ENCODE measurements at regions not wholly inside any gene's neighbourhood (a gene's known extent, or its start where the extent isn't known, plus 50 kb on each side); places are given as distances from the start of the nearest gene placed in this dataset.

DNA sequence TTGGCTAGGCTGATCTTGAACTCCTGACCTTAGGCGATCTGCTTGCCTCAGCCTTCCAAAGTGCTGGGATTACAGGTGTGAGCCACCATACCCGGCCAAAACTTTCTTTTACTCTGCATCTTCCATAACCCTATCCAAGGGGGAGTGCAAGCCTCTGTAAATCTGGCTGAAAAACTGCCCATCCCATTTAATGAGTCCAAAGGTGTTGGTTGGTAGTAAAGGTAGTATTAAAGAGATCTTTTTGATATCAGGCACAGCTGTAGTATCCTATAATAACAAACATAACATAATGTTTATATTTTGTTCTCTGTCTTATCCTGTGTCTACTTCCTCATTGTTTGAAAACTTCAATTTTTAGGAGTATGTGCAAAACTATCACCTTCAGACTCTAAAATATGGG lies 559.8 kb upstream of the ATXN8OS start:
- DNase-seq = no peak
- H3K9ac ChIP-seq = no peak overlapping the region
- no peaks in the 10 kb centered on the region for H4K20me1 ChIP-seq (ENCODE audit: insufficient read depth)
- POLR2A ChIA-PET = interaction anchor here (0.5 kb wide), 1 partner anchor 1214 kb away, joined by 3 read pairs; no protein-coding TSS in a partner anchor
- no peaks in the 10 kb centered on the region for H3K27me3 ChIP-seq (ENCODE audit: insufficient read depth)
- H3K9me2 ChIP-seq = no peaks in the 10 kb centered on the region
- no peaks in the 10 kb centered on the region for H3K9me3 ChIP-seq
- H3K4me1 ChIP-seq (ENCODE audit: control insufficient read depth in 1 of 2, insufficient read depth in 2 of 2, low read depth in 1 of 2, low read length in 1 of 2) = no peaks in the 10 kb centered on the region
- no peaks in the 10 kb centered on the region for H3K36me3 ChIP-seq (replicated peaks in 1 of 2; ENCODE audit: control insufficient read depth in 1 of 2, insufficient read depth in 2 of 2, low read length in 1 of 2)
- CTCF ChIA-PET = no interaction called here
- no peaks in the 10 kb centered on the region for H3K79me2 ChIP-seq (ENCODE audit: insufficient read depth)
- H3F3A ChIP-seq (replicated peaks; ENCODE audit: insufficient read depth) = no peaks in the 10 kb centered on the region
- TF ChIP-seq EP300 (IDR thresholded peaks at IDR 0.05; ENCODE audit: borderline replicate concordance in 1 of 2, low read depth in 1 of 2, low read length in 1 of 2) = no peak
- TF ChIP-seq TAF1 (IDR thresholded peaks at IDR 0.05; ENCODE audit: borderline replicate concordance, low read depth, low read length) = no peak
- TF ChIP-seq, protein P1, sequence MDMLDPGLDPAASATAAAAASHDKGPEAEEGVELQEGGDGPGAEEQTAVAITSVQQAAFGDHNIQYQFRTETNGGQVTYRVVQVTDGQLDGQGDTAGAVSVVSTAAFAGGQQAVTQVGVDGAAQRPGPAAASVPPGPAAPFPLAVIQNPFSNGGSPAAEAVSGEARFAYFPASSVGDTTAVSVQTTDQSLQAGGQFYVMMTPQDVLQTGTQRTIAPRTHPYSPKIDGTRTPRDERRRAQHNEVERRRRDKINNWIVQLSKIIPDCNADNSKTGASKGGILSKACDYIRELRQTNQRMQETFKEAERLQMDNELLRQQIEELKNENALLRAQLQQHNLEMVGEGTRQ (IDR thresholded peaks at IDR 0.05; ENCODE audit: borderline replicate concordance, low read depth, low read length) = no peak
- H3K4me2 ChIP-seq = no peak overlapping the region
- no peak overlapping the region for H3K4me3 ChIP-seq (ENCODE audit: low read depth in 2 of 2, low read length in 1 of 2)
- no peak overlapping the region for H2AFZ ChIP-seq (ENCODE audit: low read depth)
- WGBS (ENCODE audit: low lambda C conversion rate) = 56% methylated on average over 2 of the region's 2 CpGs
- no peak overlapping the region for H3K27ac ChIP-seq (ENCODE audit: low read depth in 2 of 2, low read length in 1 of 2)

DNA sequence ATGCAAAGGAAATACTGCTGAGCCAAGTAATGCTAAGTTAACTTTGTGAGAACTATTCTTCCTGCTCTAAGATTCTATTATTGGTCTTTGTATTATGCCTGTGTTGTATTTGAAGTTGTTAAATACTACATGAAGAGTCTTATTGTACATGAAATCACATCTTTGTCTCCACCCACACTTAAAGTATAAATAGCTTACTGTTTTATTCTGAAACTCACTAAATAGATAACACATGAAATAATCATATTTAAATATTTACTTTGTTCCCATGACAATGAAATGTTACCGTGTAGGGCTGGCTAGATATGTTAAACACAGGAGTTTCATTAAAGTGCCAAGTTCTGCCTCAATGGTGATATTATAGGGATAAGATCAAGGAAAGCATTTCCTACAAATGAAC lies 562.1 kb upstream of the ATXN8OS start:
- Histone ChIP-seq H2AFZ (ENCODE audit: low read depth) (no peak overlapping the region), H3K4me2 (no peak overlapping the region), H3F3A (replicated peaks; ENCODE audit: insufficient read depth) (no peaks in the 10 kb centered on the region), H3K9ac (no peak overlapping the region), H3K9me2 (no peaks in the 10 kb centered on the region), H3K79me2 (ENCODE audit: insufficient read depth) (no peaks in the 10 kb centered on the region), H4K20me1 (ENCODE audit: insufficient read depth) (no peaks in the 10 kb centered on the region), H3K9me3 (no peaks in the 10 kb centered on the region), H3K36me3 (replicated peaks in 1 of 2; ENCODE audit: control insufficient read depth in 1 of 2, insufficient read depth in 2 of 2, low read length in 1 of 2) (no peaks in the 10 kb centered on the region), H3K4me1 (ENCODE audit: control insufficient read depth in 1 of 2, insufficient read depth in 2 of 2, low read depth in 1 of 2, low read length in 1 of 2) (no peaks in the 10 kb centered on the region), H3K27ac (ENCODE audit: low read depth in 2 of 2, low read length in 1 of 2) (no peak overlapping the region), H3K4me3 (ENCODE audit: low read depth in 2 of 2, low read length in 1 of 2) (no peak overlapping the region), H3K27me3 (ENCODE audit: insufficient read depth) (no peaks in the 10 kb centered on the region)
- POLR2A ChIA-PET = no interaction called here
- WGBS (ENCODE audit: low lambda C conversion rate) = 74% methylated on average over 1 of the region's 1 CpG
- CTCF ChIA-PET = no interaction called here
- no peak for DNase-seq
- TF ChIP-seq FOSL2 (IDR thresholded peaks at IDR 0.05; ENCODE audit: borderline replicate concordance, low read depth) = no peak
- no peak for TF ChIP-seq SMC3 (IDR thresholded peaks at IDR 0.05; ENCODE audit: low read depth, low read length)
- no peak for TF ChIP-seq USF1 (IDR thresholded peaks at IDR 0.05; ENCODE audit: borderline replicate concordance, low read depth)
- TF ChIP-seq ZBTB33 (IDR thresholded peaks at IDR 0.05; ENCODE audit: borderline replicate concordance, low read depth) = no peak
- TF ChIP-seq EP300 (IDR thresholded peaks at IDR 0.05; ENCODE audit: borderline replicate concordance in 1 of 2, low read depth in 1 of 2, low read length in 1 of 2) = no peak
- TF ChIP-seq TCF12 (IDR thresholded peaks at IDR 0.05) = no peak
- TF ChIP-seq TEAD4 (IDR thresholded peaks at IDR 0.05; ENCODE audit: borderline replicate concordance, insufficient read depth) = no peak
- TF ChIP-seq, protein P2, sequence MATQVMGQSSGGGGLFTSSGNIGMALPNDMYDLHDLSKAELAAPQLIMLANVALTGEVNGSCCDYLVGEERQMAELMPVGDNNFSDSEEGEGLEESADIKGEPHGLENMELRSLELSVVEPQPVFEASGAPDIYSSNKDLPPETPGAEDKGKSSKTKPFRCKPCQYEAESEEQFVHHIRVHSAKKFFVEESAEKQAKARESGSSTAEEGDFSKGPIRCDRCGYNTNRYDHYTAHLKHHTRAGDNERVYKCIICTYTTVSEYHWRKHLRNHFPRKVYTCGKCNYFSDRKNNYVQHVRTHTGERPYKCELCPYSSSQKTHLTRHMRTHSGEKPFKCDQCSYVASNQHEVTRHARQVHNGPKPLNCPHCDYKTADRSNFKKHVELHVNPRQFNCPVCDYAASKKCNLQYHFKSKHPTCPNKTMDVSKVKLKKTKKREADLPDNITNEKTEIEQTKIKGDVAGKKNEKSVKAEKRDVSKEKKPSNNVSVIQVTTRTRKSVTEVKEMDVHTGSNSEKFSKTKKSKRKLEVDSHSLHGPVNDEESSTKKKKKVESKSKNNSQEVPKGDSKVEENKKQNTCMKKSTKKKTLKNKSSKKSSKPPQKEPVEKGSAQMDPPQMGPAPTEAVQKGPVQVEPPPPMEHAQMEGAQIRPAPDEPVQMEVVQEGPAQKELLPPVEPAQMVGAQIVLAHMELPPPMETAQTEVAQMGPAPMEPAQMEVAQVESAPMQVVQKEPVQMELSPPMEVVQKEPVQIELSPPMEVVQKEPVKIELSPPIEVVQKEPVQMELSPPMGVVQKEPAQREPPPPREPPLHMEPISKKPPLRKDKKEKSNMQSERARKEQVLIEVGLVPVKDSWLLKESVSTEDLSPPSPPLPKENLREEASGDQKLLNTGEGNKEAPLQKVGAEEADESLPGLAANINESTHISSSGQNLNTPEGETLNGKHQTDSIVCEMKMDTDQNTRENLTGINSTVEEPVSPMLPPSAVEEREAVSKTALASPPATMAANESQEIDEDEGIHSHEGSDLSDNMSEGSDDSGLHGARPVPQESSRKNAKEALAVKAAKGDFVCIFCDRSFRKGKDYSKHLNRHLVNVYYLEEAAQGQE (IDR thresholded peaks at IDR 0.05; ENCODE audit: low read depth, low read length) = no peak
- TF ChIP-seq YY1 (IDR thresholded peaks at IDR 0.05; ENCODE audit: low read depth) = no peak
- no peak for TF ChIP-seq POLR2AphosphoS5 (IDR thresholded peaks at IDR 0.05; ENCODE audit: low read depth, low read length)
- TF ChIP-seq RFX5 (IDR thresholded peaks at IDR 0.05; ENCODE audit: low read length) = no peak
- TF ChIP-seq EZH2phosphoT487 (IDR thresholded peaks at IDR 0.05; ENCODE audit: borderline replicate concordance, low read depth) = no peak
- no peak for TF ChIP-seq GABPA (IDR thresholded peaks at IDR 0.05; ENCODE audit: low read depth)
- TF ChIP-seq CHD2 (IDR thresholded peaks at IDR 0.05; ENCODE audit: low read length, partially characterized antibody) = no peak
- no peak for TF ChIP-seq IRF3 (IDR thresholded peaks at IDR 0.05; ENCODE audit: low read depth, low read length)
- TF ChIP-seq NRF1 (IDR thresholded peaks at IDR 0.05; ENCODE audit: low read depth, low read length) = no peak

All from SK-N-SH (cell line).